ENCODE measurements at regions not wholly inside any gene's neighbourhood (a gene's known extent, or its start where the extent isn't known, plus 50 kb on each side); places are given as distances from the start of the nearest gene placed in this dataset.

DNA sequence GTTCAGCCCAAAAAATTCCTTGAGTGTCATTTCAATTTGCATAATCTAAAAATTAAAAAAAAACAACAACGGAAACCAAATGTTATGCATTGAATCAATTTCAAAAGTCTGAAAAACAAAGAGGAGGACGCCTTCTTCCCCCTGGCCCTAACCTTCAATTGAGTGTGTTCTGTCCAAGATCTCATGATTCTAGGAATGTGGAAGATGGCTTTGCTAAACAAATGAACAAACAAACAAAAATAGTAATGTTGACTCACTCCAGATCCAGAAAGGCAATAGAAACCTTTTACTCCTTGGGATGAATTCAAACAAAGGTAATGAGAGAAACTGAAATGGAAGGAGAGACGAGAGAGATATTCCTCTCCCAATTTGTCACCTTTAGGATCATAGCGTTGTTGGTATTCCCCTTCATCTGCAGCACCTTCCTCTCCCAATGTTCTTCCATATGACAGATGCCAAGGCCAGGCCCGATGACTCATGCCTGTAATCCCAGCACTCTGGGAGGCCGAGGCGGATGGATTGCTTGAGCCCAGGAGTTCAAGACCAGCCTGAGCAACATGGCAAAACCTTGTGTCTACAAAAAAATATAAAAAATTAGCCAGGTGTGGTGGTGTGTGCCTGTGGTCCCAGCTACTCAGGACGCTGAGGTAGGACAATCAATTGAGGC, 109.2 kb upstream of the ADGRF1 start:
- DNase-seq (ENCODE audit: low read depth in 2 of 2), result no peak

DNA sequence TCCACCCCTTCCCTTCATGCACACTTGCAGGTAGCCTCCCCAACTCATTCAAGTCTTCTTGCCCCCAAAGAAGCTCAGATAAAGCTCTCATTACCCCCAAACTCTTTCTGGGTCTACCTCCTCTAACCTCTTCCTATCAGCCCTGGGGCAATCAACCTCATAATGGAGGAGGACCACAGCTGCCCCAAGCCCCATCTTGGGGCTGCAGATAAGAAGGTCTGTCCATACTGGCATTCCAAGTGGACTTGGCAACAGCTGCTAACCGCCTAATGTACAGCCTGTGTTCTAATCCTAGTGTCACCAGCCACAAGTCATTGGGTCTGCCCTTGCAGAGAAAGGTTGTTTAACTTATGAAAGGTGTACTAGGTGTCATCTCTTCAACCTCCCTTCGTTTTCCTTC, 107.4 kb upstream of the ADGRF1 start:
- DNase-seq (ENCODE audit: low read depth in 2 of 2), result no peak

- DNase-seq (ENCODE audit: low read depth in 2 of 2), result no peak
These were observed 106.9 kb upstream of the ADGRF1 start for GRCh38 chr6:47149066-47149465.

GRCh38 chr6:47147836-47148344, 105.8 kb upstream of the ADGRF1 start:
- no peak for DNase-seq (ENCODE audit: low read depth in 2 of 2)

DNA sequence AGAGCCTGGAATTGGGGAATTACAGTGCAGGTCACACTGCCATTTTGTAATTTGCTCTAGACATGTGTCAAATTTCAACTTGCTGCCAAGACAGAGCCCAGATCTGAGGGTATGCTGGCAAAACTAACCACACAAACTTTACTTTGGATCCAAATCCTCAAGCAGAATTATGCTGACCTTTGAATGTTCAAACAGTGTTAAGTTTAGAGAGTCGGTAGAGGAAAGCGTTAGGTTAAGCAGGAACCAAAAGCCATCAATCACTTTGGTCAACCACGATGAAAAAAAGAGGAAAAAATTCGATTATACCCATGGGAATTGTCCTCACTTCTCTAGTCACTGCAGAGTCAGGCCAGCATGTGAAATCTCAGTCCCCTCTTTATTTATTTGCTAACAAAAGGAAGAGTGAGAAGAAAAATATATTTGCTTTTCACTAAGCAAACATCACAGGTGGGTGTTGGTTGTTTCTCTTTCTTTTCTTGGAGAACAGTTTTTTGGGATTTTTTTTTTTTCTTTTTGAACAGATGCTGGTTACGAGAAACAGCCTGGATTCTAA, 105.1 kb upstream of the ADGRF1 start:
- DNase-seq (ENCODE audit: low read depth in 2 of 2), result no peak

GRCh38 chr6:47146431-47147174, 104.5 kb upstream of the ADGRF1 start:
- DNase-seq (ENCODE audit: low read depth in 2 of 2), result no peak

DNA sequence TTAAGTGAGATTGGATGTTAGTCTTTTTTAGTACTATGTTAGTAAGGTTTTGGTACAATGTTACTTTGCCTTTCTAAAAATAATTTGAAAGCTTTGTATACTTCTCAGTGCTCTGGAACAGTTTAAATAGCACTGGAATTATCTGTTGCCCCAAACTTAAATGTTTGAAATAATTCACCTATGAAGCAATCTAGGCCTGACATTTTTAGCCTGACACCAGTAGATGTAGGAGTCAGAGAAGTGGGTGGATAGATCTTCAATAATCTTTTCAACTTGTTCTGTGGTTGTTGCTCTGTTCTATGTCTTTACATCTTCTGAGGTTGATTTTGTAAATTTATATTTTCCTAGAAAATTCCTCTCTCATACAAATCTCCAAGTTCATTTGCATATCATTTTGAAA, 103.1 kb upstream of the ADGRF1 start:
- no peak for DNase-seq (ENCODE audit: low read depth in 2 of 2)

DNA sequence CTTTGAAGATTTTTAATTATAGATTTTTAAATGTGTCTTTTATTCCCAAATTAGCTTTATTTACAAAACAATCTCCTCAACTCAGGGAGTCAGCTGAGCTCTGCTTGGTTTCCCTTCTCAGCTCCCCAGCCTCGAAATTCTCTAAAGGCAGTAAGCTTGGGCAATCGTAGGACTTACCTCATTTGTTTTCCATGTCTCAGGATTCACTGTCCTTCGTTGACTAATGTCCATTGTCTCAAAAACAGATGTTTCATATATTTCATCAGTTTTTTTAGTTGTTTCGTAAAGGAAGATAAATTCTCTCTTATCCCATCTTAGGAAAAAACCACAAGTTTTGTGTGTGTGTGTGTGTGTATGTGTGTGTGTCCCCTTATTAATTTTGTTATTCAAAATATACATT, 102.2 kb upstream of the ADGRF1 start:
- DNase-seq (ENCODE audit: low read depth in 2 of 2), result no peak

- DNase-seq (ENCODE audit: low read depth in 2 of 2), result no peak
These were observed 99.8 kb upstream of the ADGRF1 start for GRCh38 chr6:47141963-47142362.

GRCh38 chr6:47141171-47141570, 99.0 kb upstream of the ADGRF1 start:
- no peak for DNase-seq (ENCODE audit: low read depth in 2 of 2)

DNA sequence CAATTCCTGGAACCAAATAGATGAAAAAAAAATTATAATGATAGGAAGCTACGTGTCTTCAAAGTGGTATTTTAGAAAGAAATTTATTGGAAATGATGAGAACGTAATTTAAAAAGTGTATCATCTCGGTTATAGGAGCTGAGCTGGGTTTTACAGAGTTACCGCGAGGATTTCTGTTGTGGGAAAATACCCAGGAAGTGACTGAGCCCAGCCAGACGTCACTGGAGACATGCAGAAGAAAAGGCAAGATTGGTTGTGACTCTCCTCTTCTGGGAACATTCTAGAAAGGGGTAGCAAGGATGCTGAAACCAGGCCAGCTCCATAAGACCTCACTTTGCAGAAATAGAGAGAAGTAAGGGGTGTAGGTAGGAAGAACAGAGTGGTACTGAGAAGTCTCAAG, 95.9 kb upstream of the ADGRF1 start:
- no peak for DNase-seq (ENCODE audit: low read depth in 2 of 2)

- DNase-seq (ENCODE audit: low read depth in 2 of 2), result no peak
These were observed 94.9 kb upstream of the ADGRF1 start for GRCh38 chr6:47137073-47137472.

- no peak for DNase-seq (ENCODE audit: low read depth in 2 of 2)
These were observed 93.6 kb upstream of the ADGRF1 start for GRCh38 chr6:47135772-47136171.

DNA sequence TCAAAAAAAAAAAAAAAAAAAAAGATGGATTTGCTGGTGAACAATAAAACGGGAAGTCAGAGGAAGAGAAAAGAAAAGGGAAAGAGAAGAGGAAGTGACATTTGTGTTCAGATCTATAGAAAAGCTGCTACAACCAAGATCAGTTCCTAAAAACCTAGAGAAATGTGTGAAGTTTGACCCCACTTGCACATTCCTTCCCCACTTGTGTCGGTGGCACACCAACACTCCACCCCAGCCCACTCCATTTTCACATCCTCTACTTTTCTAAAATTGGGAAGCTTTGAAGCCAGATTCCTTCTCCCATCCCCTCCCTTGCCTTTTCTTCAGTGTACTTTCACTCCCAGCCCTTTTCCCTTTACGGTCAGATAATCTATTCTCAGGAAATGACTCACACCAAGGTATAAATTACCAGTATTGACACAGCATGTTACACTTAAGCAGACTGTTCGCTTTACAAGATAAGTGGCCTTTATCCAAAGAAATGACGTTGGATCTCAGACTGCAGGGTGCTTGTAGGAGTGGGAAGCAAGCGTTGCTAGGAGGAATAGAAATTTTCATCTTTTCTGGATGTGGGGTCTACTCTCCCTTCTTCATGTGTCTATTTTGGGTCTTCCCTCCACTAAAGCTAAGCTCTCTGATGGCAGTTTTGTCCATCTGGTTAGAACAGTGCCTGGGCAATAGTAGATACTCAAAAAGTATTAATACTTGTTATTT, 92.5 kb upstream of the ADGRF1 start:
- no peak for DNase-seq (ENCODE audit: low read depth in 2 of 2)

DNA sequence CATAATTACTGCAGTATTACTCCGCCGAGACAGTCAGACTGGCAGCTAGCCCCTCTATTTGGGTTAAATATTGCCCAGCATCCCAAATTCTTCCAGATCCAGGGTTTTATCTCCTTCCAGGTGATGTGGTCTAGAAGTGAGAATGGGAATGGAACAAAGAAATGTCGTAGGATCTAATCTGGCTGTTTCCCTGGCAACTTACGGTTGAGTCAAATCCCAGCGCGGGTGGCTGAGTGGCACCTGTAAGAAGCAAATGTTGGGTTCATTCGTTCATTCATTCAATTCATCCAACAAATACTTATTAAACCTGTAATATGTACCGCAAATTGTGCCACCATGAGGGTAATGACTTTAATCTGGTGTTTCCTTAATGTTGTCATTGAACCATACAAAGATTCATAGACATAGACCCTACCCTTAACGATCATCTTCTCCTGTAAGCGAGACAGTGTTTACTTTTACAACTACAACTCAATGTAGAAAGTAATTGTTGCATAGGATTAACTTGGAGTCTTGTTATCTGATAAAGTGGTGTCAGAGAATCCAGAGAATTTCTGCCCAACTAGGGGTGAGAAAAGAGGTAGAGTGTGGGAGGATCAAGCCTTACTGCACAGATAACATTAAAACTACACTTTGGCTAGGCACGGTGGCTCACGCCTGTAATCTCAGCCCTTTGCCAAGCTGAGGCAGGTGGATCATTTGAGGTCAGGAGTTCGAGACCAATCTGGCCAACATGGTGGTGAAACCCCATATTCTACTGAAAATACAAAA, 91.3 kb upstream of the ADGRF1 start:
- no peak for DNase-seq (ENCODE audit: low read depth in 2 of 2)

DNA sequence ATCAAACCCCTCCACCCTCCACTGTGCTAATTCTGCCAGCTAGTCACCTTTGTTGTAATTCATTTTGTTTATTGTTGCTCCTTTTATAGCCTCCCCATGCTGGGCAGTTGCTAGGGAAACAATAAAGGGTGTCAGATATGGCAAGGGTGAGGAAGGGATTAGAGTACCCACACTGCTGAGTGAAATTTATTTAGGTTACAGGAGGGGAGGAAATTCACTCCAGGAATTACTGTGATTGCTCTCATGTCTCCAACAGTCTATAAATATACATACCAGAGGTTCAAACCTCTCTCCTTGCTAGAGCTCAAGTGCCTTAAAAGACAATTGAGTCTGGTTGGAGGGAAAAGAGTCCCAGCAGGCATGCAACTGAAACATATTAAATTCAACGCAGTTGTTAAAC, 90.6 kb upstream of the ADGRF1 start:
- no peak for DNase-seq (ENCODE audit: low read depth in 2 of 2)

DNA sequence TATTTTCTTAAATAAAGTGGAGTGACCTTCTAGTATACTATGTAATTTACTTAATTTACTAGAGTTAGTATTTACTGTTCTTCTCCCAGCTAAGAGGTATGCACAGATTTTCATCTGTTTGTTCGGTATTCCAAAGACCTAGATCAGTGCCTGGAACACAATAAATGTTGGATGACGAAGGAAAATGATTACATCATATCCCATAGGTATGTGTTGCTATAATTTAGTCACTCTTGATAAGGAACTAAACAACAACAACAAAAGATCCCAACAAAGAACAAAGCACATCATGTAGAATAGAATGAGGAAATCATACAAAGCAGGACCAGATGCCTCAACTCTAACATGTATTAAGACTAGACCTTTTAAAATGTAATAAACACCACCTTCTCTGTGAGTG, 89.6 kb upstream of the ADGRF1 start:
- no peak for DNase-seq (ENCODE audit: low read depth in 2 of 2)

GRCh38 chr6:47130086-47130485, 88.0 kb upstream of the ADGRF1 start:
- no peak for DNase-seq (ENCODE audit: low read depth in 2 of 2)

DNA sequence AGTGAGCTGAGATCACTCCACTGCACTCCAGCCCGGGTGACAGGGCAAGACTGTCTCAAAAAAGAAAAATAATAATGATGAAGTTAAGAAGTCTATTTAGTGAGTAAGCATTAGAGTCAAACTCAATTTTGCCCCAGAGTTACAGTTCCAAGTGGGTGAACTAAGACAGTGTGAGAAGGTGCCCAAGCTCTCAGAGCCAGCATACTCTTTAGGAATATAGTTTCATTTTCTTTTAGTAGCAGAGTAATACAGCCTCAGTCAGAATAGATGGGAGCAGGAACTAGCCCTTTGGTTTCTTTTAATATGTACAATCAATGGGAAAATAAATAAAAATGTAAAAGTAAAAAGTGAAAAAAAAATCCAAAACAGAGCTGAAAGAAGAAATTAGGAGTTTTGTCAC, 87.0 kb upstream of the ADGRF1 start:
- DNase-seq (ENCODE audit: low read depth in 2 of 2), result no peak

GRCh38 chr6:47126647-47127391, 84.7 kb upstream of the ADGRF1 start:
- no peak for DNase-seq (ENCODE audit: low read depth in 2 of 2)

DNA sequence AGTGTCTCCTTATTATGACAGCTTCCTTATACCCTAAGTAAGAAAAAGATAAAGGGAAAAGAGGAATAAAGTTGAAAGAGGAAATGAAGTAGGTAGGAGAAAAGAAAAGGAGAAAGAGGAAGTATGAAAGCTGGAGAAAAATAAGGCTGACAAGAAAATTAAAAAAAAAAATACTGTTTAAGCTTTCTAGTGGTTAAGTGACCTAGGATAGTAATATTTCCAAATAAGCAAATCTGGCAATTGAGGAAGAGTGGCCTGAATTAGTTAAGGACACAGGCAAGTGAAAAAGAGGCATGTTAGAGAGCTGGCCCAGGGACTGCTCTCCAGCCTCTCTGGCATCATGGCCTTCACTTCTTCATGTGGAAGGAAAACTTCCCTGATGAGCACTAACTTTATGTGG, 76.5 kb upstream of the ADGRF1 start:
- no peak for DNase-seq (ENCODE audit: low read depth in 2 of 2)

All from stimulated activated CD8-positive, alpha-beta memory T cell treated with anti-CD3 and anti-CD28 coated beads, Interleukin-15, amount 100 ng/mL, for 48 hours (primary cell).